SK-N-SH (cell line): ENCODE measurements at regions not wholly inside any gene's neighbourhood (a gene's known extent, or its start where the extent isn't known, plus 50 kb on each side); places are given as distances from the start of the nearest gene placed in this dataset.

Experiments used
- CTCF ChIA-PET: fragments of 300-600, 350-600 bp; formaldehyde crosslinking; extraction: SDS; loops from one replicate; lab custom pipeline; 2021; lab: Yijun Ruan, JAX
- POLR2A ChIA-PET: fragments of 350-600 bp; sonication (Branson Sonifier 250); formaldehyde crosslinking; extraction: SDS; loops from one replicate; lab custom pipeline; 2020; ENCODE audit warnings: antibody characterized with exemption, inconsistent platforms; lab: Yijun Ruan, JAX
- DNase-seq: peaks from one replicate; pipeline ENCODE4 v3.0.0; 2012
- H2AFZ ChIP-seq: fragments of 200-600 bp; sonication (generic); 2 replicates; pipeline ENCODE4 v1.8.1; 2016; ENCODE audit warnings: antibody characterized with exemption, mild to moderate bottlenecking, low read depth
- H3F3A ChIP-seq: fragments of 200-600 bp; sonication (generic); replicated peaks from 2 replicates; pipeline ENCODE3; 2016; ENCODE audit warnings: antibody characterized with exemption, mild to moderate bottlenecking; ENCODE audit not compliant: insufficient read depth
- H3K27ac ChIP-seq, 2 experiments: fragments of 200-500 bp in 1 of 2; fragments of 200-600 bp in 1 of 2; sonication (Bioruptor generic) in 1 of 2; sonication (generic), shearing (Covaris generic) in 1 of 2; 2 replicates each; pipeline versions ENCODE4 v1.5.1 to v1.6.1; 2014 to 2016; ENCODE audit warnings: low read depth in 2 of 2, inconsistent platforms in 1 of 2, low read length in 1 of 2, mild to moderate bottlenecking in 1 of 2, mixed read lengths in 1 of 2
- H3K27me3 ChIP-seq: fragments of 200-600 bp; sonication (generic), shearing (Covaris generic); 2 replicates; pipeline ENCODE4 v1.6.1; 2016; ENCODE audit warnings: mixed run types; ENCODE audit not compliant: insufficient read depth
- H3K36me3 ChIP-seq, 2 experiments: fragments of 200-500 bp in 1 of 2; fragments of 200-600 bp in 1 of 2; sonication (Bioruptor generic) in 1 of 2; sonication (generic) in 1 of 2; replicated peaks in 1 of 2; 2 replicates each; pipeline versions ENCODE3 to v1.5.1; 2014 to 2016; ENCODE audit warnings: low read length in 1 of 2, mild to moderate bottlenecking in 1 of 2; ENCODE audit not compliant: insufficient read depth in 2 of 2, control insufficient read depth in 1 of 2
- H3K4me1 ChIP-seq, 2 experiments: fragments of 200-500 bp in 1 of 2; fragments of 200-600 bp in 1 of 2; sonication (Bioruptor generic) in 1 of 2; sonication (generic), shearing (Covaris generic) in 1 of 2; 2 replicates each; pipeline versions ENCODE4 v1.5.1 to v1.6.1; 2014 to 2016; ENCODE audit warnings: low read depth in 1 of 2, low read length in 1 of 2, mixed run types in 1 of 2; ENCODE audit not compliant: insufficient read depth in 2 of 2, control insufficient read depth in 1 of 2
- H3K4me2 ChIP-seq: fragments of 200-600 bp; sonication (generic), shearing (Covaris generic); 2 replicates; pipeline ENCODE4 v1.6.1; 2017; ENCODE audit warnings: mixed run types
- H3K4me3 ChIP-seq, 2 experiments: fragments of 200-500 bp in 1 of 2; fragments of 200-600 bp in 1 of 2; sonication (Bioruptor generic) in 1 of 2; sonication (generic), shearing (Covaris generic) in 1 of 2; 2 replicates each; pipeline versions ENCODE4 v1.5.1 to v1.8.1; 2014 to 2016; ENCODE audit warnings: low read depth in 2 of 2, inconsistent platforms in 1 of 2, low read length in 1 of 2, mild to moderate bottlenecking in 1 of 2, mixed read lengths in 1 of 2, moderate library complexity in 1 of 2
- H3K79me2 ChIP-seq: fragments of 200-600 bp; sonication (generic); 2 replicates; pipeline ENCODE4 v1.8.1; 2017; ENCODE audit warnings: mild to moderate bottlenecking; ENCODE audit not compliant: insufficient read depth
- H3K9ac ChIP-seq: fragments of 200-600 bp; sonication (generic); 2 replicates; pipeline ENCODE4 v1.6.1; 2017; ENCODE audit warnings: mixed run types
- H3K9me2 ChIP-seq: fragments of 200-600 bp; sonication (generic); 2 replicates; pipeline ENCODE4 v1.6.1; 2017; ENCODE audit warnings: mixed run types
- H3K9me3 ChIP-seq: fragments of 200-600 bp; sonication (generic); 2 replicates; pipeline ENCODE4 v1.6.1; 2017; ENCODE audit warnings: mixed run types, mild to moderate bottlenecking, moderate library complexity
- H4K20me1 ChIP-seq: fragments of 200-600 bp; sonication (generic); 2 replicates; pipeline ENCODE4 v1.6.1; 2017; ENCODE audit warnings: mild to moderate bottlenecking, mixed run types; ENCODE audit not compliant: insufficient read depth
- ELF1 ChIP-seq: IDR thresholded peaks from 2 replicates; pipeline ENCODE4 v1.4.0; 2012
- EP300 ChIP-seq, 2 experiments: IDR thresholded peaks; 2 replicates each; pipeline versions ENCODE4 v1.4.0 to v1.6.1; 2012; ENCODE audit warnings: borderline replicate concordance in 1 of 2, low read depth in 1 of 2, low read length in 1 of 2
- FOXJ3 ChIP-seq: sonication (generic); formaldehyde crosslinking; IDR thresholded peaks from 2 replicates; pipeline ENCODE4 v1.5.1; 2020; ENCODE audit warnings: mild to moderate bottlenecking, missing genetic modification reagents
- FOXM1 ChIP-seq: IDR thresholded peaks from 2 replicates; pipeline ENCODE4 v1.4.0; 2012; ENCODE audit warnings: low read depth, mild to moderate bottlenecking
- GABPA ChIP-seq: IDR thresholded peaks from 2 replicates; pipeline ENCODE4 v1.4.0; 2012; ENCODE audit warnings: low read depth, mild to moderate bottlenecking
- GATA2 ChIP-seq: sonication (generic); formaldehyde crosslinking; IDR thresholded peaks from 2 replicates; pipeline ENCODE4 v1.5.0; 2020; ENCODE audit warnings: mild to moderate bottlenecking, missing genetic modification reagents
- JUND ChIP-seq: IDR thresholded peaks from 2 replicates; pipeline ENCODE4 v1.4.0; 2012
- MAX ChIP-seq: IDR thresholded peaks from 2 replicates; pipeline ENCODE4 v1.4.0; 2012; ENCODE audit warnings: low read depth
- MEF2A ChIP-seq: IDR thresholded peaks from 2 replicates; pipeline ENCODE4 v1.4.0; 2012; ENCODE audit warnings: low read depth, borderline replicate concordance
- REST ChIP-seq: IDR thresholded peaks from 2 replicates; pipeline ENCODE4 v1.6.1; 2012; ENCODE audit warnings: mild to moderate bottlenecking, low read depth, low read length, moderate library complexity
- RFX5 ChIP-seq: IDR thresholded peaks from 2 replicates; pipeline ENCODE4 v1.6.1; 2012; ENCODE audit warnings: mild to moderate bottlenecking, improper control_type of control experiment, low read length
- SIN3A ChIP-seq: IDR thresholded peaks from 2 replicates; pipeline ENCODE4 v1.6.1; 2012; ENCODE audit warnings: low read depth, mild to moderate bottlenecking, low read length, moderate library complexity, borderline replicate concordance
- SMC3 ChIP-seq: IDR thresholded peaks from 2 replicates; pipeline ENCODE4 v1.6.1; 2012; ENCODE audit warnings: low read depth, low read length, improper control_type of control experiment
- TEAD4 ChIP-seq: IDR thresholded peaks from 2 replicates; pipeline ENCODE4 v1.4.0; 2012; ENCODE audit warnings: mild to moderate bottlenecking, borderline replicate concordance; ENCODE audit not compliant: insufficient read depth
- USF1 ChIP-seq: IDR thresholded peaks from 2 replicates; pipeline ENCODE4 v1.4.0; 2012; ENCODE audit warnings: low read depth, borderline replicate concordance
- USF2 ChIP-seq: fragments of 150-350 bp; IDR thresholded peaks from 2 replicates; pipeline ENCODE4 v1.6.1; 2017; ENCODE audit warnings: antibody characterized with exemption, low read length, low read depth, borderline replicate concordance
- ZBTB33 ChIP-seq: IDR thresholded peaks from 2 replicates; pipeline ENCODE4 v1.4.0; 2012; ENCODE audit warnings: low read depth, borderline replicate concordance
- WGBS: methylation state at CpG from one replicate; pipeline ENCODE4 v1.1.6; 2017; ENCODE audit warnings: low lambda C conversion rate; 5-methylcytosine and 5-hydroxymethylcytosine counted together

- Histone ChIP-seq H3K27me3 (no peaks in the 10 kb centered on the region), H3K9me3 (no peaks in the 10 kb centered on the region), H3K4me2 (no peak overlapping the region), H3K9ac (no peak overlapping the region), H4K20me1 (no peaks in the 10 kb centered on the region), H3K36me3 (no peaks in the 10 kb centered on the region), H3K4me1 (peaks cover 0 to 8% of the 10 kb centered on the region in 2 experiments; a peak in 3 of 4 replicates), H3K27ac (no peak overlapping the region), H3K4me3 (no peak overlapping the region)
- ChIA-PET CTCF (no interaction called here), POLR2A (no interaction called here)
- no peak for DNase-seq
- 91% methylated on average over 3 of the region's 4 CpGs for WGBS
- TF ChIP-seq ELF1 (no peak), TEAD4 (no peak), MAX (no peak), USF1 (no peak), MEF2A (no peak), SMC3 (no peak), GABPA (no peak)
- TF ChIP-seq, all 33 proteins: peak for 0
- Histone ChIP-seq H3F3A (no peaks in the 10 kb centered on the region), H3K9me2 (no peaks in the 10 kb centered on the region), H3K79me2 (no peaks in the 10 kb centered on the region), H2AFZ (no peak overlapping the region)
Observed at GRCh38 chr9:18368206-18368605, 105.7 kb upstream of the ADAMTSL1 start.

- TF ChIP-seq RFX5 (no peak), ZBTB33 (no peak), SIN3A (no peak), FOXM1 (no peak), EP300 (IDR thresholded peaks at IDR 0.05; ENCODE audit: borderline replicate concordance in 1 of 2, low read depth in 1 of 2, low read length in 1 of 2) (no peak), JUND (no peak), REST (no peak), USF2 (no peak), FOXJ3 (CRISPR knock-in tag) (no peak), SMC3 (no peak), GATA2 (no peak)
- Histone ChIP-seq H3F3A (no peaks in the 10 kb centered on the region), H4K20me1 (no peaks in the 10 kb centered on the region), H3K36me3 (no peaks in the 10 kb centered on the region), H3K9ac (no peak overlapping the region), H3K9me3 (no peaks in the 10 kb centered on the region), H3K4me2 (no peak overlapping the region), H3K27me3 (no peaks in the 10 kb centered on the region), H3K9me2 (no peaks in the 10 kb centered on the region), H3K4me3 (no peak overlapping the region), H3K27ac (no peak overlapping the region), H3K79me2 (no peaks in the 10 kb centered on the region), H2AFZ (no peak overlapping the region), H3K4me1 (no peaks in the 10 kb centered on the region)
- ChIA-PET CTCF (interaction anchor here (1.7 kb wide), 1 partner anchor 657 kb away, joined by 5 read pairs; no protein-coding TSS in a partner anchor), POLR2A (no interaction called here)
- no peak for DNase-seq
Observed at GRCh38 chr9:18371141-18371540, 102.8 kb upstream of the ADAMTSL1 start.
